Muscle of leg (tissue), 3 donors: ENCODE measurements at regions not wholly inside any gene's neighbourhood (a gene's known extent, or its start where the extent isn't known, plus 50 kb on each side); places are given as distances from the start of the nearest gene placed in this dataset.
A peak's percentile ranks its signal among the peaks of the same experiment; 100 is the strongest.

Experiments
- DNase-seq: peaks from one replicate; pipeline ENCODE4 v3.0.0; 2013
- H3K27ac ChIP-seq: one replicate; pipeline ENCODE4 v1.5.1; 2013; ENCODE audit warnings: mild to moderate bottlenecking, low read length, control low read depth
- H3K27me3 ChIP-seq: one replicate; pipeline ENCODE4 v1.6.1; 2013; ENCODE audit warnings: low read length; ENCODE audit not compliant: control insufficient read depth, insufficient read depth
- H3K36me3 ChIP-seq: one replicate; pipeline ENCODE4 v1.6.1; 2013; ENCODE audit warnings: low read length; ENCODE audit not compliant: control insufficient read depth, insufficient read depth
- H3K4me1 ChIP-seq: one replicate; pipeline ENCODE4 v1.6.1; 2013; ENCODE audit warnings: low read length; ENCODE audit not compliant: control insufficient read depth, insufficient read depth
- H3K4me3 ChIP-seq: one replicate; pipeline ENCODE4 v1.5.1; 2013; ENCODE audit warnings: low read length, control low read depth
- H3K9me3 ChIP-seq: replicated peaks from 2 replicates; pipeline ENCODE4 v1.6.1; 2013; ENCODE audit warnings: low read depth, low read length; ENCODE audit not compliant: control insufficient read depth
- WGBS: methylation state at CpG from one replicate; pipeline ENCODE4 v1.1.5; 2013; ENCODE audit warnings: missing lambda C conversion rate; ENCODE audit not compliant: insufficient coverage; 5-methylcytosine and 5-hydroxymethylcytosine counted together

GRCh38 chr5:96506376-96506775 is 73.3 kb upstream of the PCSK1 start:
- no CpG with 5 or more reads among the region's 1 CpG for WGBS
- Histone ChIP-seq H3K27ac (no peak overlapping the region), H3K27me3 (no peaks in the 10 kb centered on the region), H3K36me3 (no peaks in the 10 kb centered on the region), H3K4me1 (no peaks in the 10 kb centered on the region), H3K4me3 (no peak overlapping the region), H3K9me3 (no peaks in the 10 kb centered on the region)
- no peak for DNase-seq

DNA sequence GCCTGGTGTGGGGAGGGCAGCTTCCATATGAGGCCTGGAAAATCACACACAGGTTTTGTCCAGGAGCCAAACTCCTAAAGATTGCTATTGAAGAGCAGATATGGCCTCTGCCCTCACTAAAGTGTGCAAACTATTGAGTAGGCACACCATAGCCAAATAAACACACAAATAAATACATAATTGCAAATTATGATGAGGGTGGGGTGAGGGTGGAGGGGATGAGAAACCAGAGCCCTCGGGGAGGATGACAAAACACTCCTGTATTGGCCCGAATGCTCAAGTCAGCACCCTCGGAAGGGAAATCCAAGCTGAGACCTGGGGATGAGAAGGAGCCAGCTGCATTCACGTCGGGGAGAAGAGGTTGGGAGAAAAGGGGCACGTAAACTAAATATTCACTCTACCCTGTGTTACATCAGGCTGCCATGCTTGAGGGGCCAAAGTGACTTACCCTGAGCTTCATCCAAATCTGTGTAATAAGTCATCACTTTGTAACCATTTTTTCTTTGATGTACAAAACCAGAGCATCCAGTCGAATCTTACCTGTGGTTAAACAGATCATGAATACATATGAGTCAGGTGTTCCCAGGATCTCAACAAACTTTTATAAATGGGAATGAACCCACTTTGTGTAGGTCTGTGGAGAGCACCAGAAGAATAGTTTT is 73.9 kb upstream of the PCSK1 start:
- Histone ChIP-seq H3K9me3 (no peaks in the 10 kb centered on the region), H3K4me1 (no peaks in the 10 kb centered on the region), H3K4me3 (no peak overlapping the region), H3K27me3 (no peaks in the 10 kb centered on the region), H3K36me3 (no peaks in the 10 kb centered on the region), H3K27ac (no peak overlapping the region)
- WGBS = 57% methylated on average over 3 of the region's 7 CpGs
- DNase-seq = no peak

DNA sequence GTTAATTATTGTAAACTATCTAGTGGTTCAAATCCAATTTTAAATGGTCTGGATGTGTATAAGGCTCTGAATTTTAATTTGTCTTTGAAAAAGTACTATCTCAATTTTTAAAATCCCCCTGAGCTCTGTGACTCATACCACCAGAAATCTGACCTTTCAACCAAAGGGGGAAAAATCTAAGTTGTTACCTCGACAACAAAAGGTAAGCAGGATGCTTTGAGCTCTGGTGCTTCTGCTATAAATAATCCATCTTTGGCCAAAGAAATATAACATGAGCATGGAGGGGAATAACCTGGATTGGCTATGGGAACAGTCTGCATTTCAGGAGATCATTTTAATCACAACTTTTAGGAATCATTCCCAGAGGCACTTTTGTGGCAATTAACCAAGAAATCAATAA is 76.3 kb upstream of the PCSK1 start:
- DNase-seq = no peak
- no peaks in the 10 kb centered on the region for H3K9me3 ChIP-seq
- H3K4me1 ChIP-seq = no peaks in the 10 kb centered on the region
- H3K27ac ChIP-seq = no peak overlapping the region
- WGBS = no CpG with 5 or more reads among the region's 1 CpG
- H3K4me3 ChIP-seq = no peak overlapping the region
- no peaks in the 10 kb centered on the region for H3K36me3 ChIP-seq
- no peaks in the 10 kb centered on the region for H3K27me3 ChIP-seq

DNA sequence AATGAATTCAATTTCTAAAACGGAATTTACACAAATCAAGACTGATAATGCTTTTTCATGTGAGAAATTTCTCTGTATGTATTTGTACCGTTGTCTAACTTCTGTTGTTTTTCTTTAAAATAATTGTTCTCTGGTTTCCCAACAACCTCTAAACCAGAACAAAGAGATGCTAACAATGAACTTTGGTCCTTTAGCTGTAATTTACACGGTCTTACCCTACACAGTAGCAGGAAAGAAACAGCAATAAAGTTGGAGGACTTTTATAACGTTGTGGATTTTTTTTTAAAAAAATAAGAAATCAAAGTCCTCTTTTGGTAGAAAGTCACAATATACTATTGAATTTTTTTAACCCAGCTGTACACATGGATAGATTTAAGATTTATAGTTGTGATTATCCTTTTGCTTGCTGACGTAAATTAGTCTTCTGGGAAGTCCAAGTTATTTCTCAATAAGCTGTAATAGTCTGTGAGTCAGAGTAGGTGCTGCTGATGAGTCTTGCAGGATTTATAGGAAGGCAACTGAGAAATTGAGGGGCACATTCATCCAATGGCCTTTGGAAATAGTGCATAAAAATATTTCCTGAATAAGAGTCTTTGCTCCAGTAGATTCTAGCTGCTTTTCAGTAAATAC is 76.8 kb upstream of the PCSK1 start:
- WGBS = 0% methylated on average over 1 of the region's 5 CpGs
- Histone ChIP-seq H3K27ac (no peak overlapping the region), H3K4me1 (no peaks in the 10 kb centered on the region), H3K36me3 (no peaks in the 10 kb centered on the region), H3K4me3 (no peak overlapping the region), H3K9me3 (no peaks in the 10 kb centered on the region), H3K27me3 (no peaks in the 10 kb centered on the region)
- peak; percentile 8 for DNase-seq

DNA sequence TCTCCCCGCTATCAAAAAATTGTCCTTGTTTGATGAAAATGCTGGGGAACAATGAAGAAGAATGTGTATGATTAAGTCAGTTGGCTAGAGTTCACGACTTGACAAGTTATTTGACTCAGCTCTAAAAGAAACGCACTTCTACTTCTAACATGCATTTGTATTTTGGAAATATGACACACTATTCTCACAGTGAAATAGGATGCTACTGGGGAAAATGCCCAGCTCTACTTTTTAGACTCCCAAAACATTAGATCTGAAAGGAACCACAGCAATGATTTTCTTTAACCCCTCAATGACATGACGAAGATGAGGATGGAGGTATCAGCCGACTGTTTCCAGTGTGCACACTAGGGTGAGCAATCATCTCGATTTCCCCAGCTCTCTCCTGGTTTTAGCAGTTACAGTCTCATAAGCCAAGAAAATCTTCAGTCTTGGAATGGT is 83.6 kb upstream of the PCSK1 start:
- WGBS = no CpG with 5 or more reads among the region's 6 CpGs
- Histone ChIP-seq H3K4me3 (no peak overlapping the region), H3K27ac (no peak overlapping the region), H3K9me3 (no peaks in the 10 kb centered on the region), H3K27me3 (no peaks in the 10 kb centered on the region), H3K36me3 (no peaks in the 10 kb centered on the region), H3K4me1 (no peaks in the 10 kb centered on the region)
- DNase-seq = peak; percentile 43

GRCh38 chr5:96517295-96517694 is 84.2 kb upstream of the PCSK1 start:
- no peak overlapping the region for H3K27ac ChIP-seq
- no peak overlapping the region for H3K4me3 ChIP-seq
- no peaks in the 10 kb centered on the region for H3K4me1 ChIP-seq
- peak; percentile 66 for DNase-seq
- H3K9me3 ChIP-seq = no peaks in the 10 kb centered on the region
- WGBS = 21% methylated on average over 2 of the region's 4 CpGs
- H3K27me3 ChIP-seq = no peaks in the 10 kb centered on the region
- no peaks in the 10 kb centered on the region for H3K36me3 ChIP-seq

- no peak overlapping the region for H3K27ac ChIP-seq
Measured at GRCh38 chr5:96520345-96520744, 87.3 kb upstream of the PCSK1 start.

GRCh38 chr5:96522635-96523355 is 89.7 kb upstream of the PCSK1 start:
- Histone ChIP-seq H3K9me3 (no peaks in the 10 kb centered on the region), H3K4me1 (no peaks in the 10 kb centered on the region), H3K36me3 (no peaks in the 10 kb centered on the region), H3K4me3 (no peak overlapping the region), H3K27me3 (no peaks in the 10 kb centered on the region), H3K27ac (no peak overlapping the region)
- WGBS = 100% methylated on average over 1 of the region's 7 CpGs
- DNase-seq = no peak

More at GRCh38 chr5:96520345-96520744, 87.3 kb upstream of the PCSK1 start:
- no peaks in the 10 kb centered on the region for H3K9me3 ChIP-seq
- no peaks in the 10 kb centered on the region for H3K4me1 ChIP-seq
- H3K4me3 ChIP-seq = no peak overlapping the region
- DNase-seq = no peak
- H3K27me3 ChIP-seq = no peaks in the 10 kb centered on the region
- H3K36me3 ChIP-seq = no peaks in the 10 kb centered on the region

- no CpG with 5 or more reads among the region's 1 CpG for WGBS
- no peak for DNase-seq
- Histone ChIP-seq H3K27ac (no peak overlapping the region), H3K4me1 (no peaks in the 10 kb centered on the region), H3K9me3 (no peaks in the 10 kb centered on the region), H3K4me3 (no peak overlapping the region), H3K36me3 (no peaks in the 10 kb centered on the region), H3K27me3 (no peaks in the 10 kb centered on the region)
Measured at GRCh38 chr5:96527768-96528661, 95.0 kb upstream of the PCSK1 start.
